ENCODE measurements at regions not wholly inside any gene's neighbourhood (a gene's known extent, or its start where the extent isn't known, plus 50 kb on each side); places are given as distances from the start of the nearest gene placed in this dataset.

DNA sequence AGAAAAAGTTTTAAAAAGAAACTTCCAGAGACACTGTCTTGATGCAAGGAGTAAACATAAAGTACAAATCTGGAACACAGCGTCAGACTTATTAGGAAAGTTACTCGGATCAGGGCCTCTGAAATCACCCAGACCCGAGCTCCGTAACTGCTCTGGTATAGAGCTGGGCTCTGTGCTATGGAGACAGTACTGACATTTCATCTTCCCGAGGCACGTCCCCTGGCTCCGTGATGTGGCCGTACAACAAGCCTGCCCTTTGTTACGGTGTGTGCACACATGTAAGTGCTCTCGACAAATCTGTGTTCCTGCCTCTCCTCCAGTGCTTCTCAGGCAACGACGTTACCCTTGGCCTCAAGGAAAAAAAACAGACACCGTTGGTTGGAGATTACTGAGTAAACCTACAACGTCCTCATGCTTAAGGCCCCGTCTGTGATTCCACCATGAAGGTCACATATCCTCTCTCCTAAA, 107.0 kb upstream of the IRF2BP2 start:
- Histone ChIP-seq H3K9me3 (no peaks in the 10 kb centered on the region), H3K4me3 (no peak overlapping the region), H3K27me3 (ENCODE audit: low read depth) (no peaks in the 10 kb centered on the region), H3K4me1 (peaks cover 64% of the 10 kb centered on the region), H3K36me3 (no peaks in the 10 kb centered on the region), H3K27ac (peak overlapping the region; percentile 66)
- intact Hi-C loops (cut with DNase I), result no loop called here
- ATAC-seq (peak; percentile 67 to 75), DNase-seq (no peak)
- TF ChIP-seq, protein P1, sequence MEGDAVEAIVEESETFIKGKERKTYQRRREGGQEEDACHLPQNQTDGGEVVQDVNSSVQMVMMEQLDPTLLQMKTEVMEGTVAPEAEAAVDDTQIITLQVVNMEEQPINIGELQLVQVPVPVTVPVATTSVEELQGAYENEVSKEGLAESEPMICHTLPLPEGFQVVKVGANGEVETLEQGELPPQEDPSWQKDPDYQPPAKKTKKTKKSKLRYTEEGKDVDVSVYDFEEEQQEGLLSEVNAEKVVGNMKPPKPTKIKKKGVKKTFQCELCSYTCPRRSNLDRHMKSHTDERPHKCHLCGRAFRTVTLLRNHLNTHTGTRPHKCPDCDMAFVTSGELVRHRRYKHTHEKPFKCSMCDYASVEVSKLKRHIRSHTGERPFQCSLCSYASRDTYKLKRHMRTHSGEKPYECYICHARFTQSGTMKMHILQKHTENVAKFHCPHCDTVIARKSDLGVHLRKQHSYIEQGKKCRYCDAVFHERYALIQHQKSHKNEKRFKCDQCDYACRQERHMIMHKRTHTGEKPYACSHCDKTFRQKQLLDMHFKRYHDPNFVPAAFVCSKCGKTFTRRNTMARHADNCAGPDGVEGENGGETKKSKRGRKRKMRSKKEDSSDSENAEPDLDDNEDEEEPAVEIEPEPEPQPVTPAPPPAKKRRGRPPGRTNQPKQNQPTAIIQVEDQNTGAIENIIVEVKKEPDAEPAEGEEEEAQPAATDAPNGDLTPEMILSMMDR (IDR thresholded peaks at IDR 0.05), result no peak

DNA sequence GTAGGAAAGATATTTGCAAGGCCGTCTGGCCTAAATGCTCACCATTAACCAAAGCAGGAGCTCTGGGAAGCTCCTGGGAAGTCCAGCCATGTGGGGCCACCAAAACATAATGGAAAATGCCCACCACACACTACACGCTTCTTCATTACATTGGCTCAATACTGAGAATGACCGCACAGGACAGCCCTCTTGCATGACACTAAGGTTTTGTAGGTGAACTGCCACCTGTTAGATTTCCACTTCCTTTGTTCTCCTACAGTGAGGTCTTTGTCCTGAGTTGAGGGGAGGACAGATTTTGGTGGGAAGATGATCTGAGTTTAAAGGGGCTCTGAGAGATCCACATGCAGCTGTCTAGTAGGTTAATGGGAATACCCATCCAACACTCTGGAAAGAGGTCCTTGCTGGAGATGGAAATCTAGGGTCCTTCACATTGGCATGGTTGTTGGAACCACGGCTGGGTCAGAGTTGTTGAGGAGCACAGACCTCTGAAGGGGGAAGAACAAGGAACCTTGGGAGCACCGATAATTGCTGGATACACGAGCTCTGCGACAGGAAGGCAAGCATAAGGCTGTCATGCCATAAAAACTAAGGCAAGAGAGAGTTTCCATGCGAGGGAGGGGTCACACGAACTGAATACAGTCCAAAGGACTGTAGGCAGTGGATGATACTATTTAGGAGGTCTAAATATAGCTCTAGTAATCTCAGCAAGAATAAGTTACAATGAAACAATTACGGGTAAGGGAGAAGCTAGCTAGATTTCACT, 105.5 kb upstream of the IRF2BP2 start:
- Histone ChIP-seq H3K36me3 (no peaks in the 10 kb centered on the region), H3K27me3 (ENCODE audit: low read depth) (no peaks in the 10 kb centered on the region), H3K9me3 (no peaks in the 10 kb centered on the region), H3K4me1 (peaks cover 49% of the 10 kb centered on the region), H3K27ac (no peak overlapping the region), H3K4me3 (no peak overlapping the region)
- TF ChIP-seq, protein P1 (IDR thresholded peaks at IDR 0.05), result no peak
- intact Hi-C loops (cut with DNase I), result no loop called here
- no peak for DNase-seq
- ATAC-seq, result no peak

DNA sequence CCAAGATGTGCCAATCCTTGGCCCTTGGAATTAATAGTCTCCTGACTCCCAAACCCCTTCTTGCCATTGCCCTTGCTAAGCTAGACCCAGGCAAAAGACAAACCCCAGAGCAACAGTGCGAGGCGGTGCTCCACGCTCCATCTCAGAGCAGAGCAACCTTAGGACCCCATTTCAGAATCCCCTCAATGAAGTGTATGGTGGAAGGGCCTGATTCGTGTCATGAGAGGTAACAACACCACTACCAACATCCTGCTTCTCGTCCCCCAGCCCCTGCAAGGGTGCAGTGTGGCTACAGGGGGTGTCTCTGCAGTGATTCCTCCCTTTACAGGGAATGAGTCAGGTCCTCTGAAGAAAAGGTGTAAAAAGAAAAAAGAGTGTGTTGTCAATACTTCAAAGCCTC, 103.9 kb upstream of the IRF2BP2 start:
- Histone ChIP-seq H3K36me3 (no peaks in the 10 kb centered on the region), H3K27ac (no peak overlapping the region), H3K27me3 (ENCODE audit: low read depth) (no peaks in the 10 kb centered on the region), H3K9me3 (no peaks in the 10 kb centered on the region), H3K4me1 (peaks cover 45% of the 10 kb centered on the region), H3K4me3 (no peak overlapping the region)
- intact Hi-C loops (cut with DNase I), result no loop called here
- TF ChIP-seq, protein P1 (IDR thresholded peaks at IDR 0.05), result no peak
- ATAC-seq (no peak), DNase-seq (no peak)

DNA sequence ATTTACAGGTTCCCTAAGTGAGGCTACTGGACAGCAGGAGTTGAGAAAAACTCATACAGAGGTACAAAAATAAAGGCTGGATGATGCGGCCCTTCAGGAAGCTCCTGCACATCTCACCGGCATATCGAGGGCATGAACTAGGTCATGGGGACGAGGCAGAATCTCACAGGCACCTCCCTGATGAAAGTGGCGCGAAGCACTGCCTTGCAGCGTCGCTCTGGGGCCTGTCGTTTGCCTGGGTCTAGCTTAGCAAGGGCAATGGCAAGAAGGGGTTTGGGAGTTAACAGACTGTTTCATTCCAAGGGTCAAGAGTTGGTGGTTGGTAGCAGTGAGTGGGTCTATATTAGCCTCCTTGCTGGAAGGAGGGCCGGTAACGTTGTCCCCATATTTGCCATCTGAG, 103.5 kb upstream of the IRF2BP2 start:
- DNase-seq, result no peak
- H3K27ac ChIP-seq, result no peak overlapping the region

DNA sequence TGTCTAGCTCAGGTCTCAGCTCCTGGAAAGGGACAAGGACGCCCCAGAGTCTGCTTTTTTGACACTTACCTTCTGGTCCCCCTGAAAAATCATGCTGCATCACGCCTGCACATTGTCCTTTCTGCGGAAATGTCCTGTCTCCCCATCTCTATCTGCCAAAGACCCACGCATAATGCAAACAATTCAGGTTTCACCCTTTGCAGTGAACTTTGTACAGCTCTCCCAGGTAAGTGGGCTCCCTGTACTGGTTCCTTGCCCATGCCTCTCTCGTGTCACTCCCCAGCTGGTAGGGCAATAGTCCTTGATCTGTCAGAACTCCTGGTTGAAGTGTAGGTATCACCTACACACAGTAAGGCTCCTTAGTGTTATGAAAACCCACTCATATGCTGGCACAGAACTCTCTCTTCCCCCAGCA, 102.9 kb upstream of the IRF2BP2 start:
- ATAC-seq (no peak), DNase-seq (no peak)
- H3K27ac ChIP-seq, result no peak overlapping the region
- TF ChIP-seq, protein P1 (IDR thresholded peaks at IDR 0.05), result no peak
- H3K9me3 ChIP-seq, result no peaks in the 10 kb centered on the region
- peaks cover 40% of the 10 kb centered on the region for H3K4me1 ChIP-seq
- no peaks in the 10 kb centered on the region for H3K27me3 ChIP-seq (ENCODE audit: low read depth)
- no peak overlapping the region for H3K4me3 ChIP-seq
- intact Hi-C loops (cut with DNase I), result no loop called here
- no peaks in the 10 kb centered on the region for H3K36me3 ChIP-seq

More for the DNA sequence above, 103.5 kb upstream of the IRF2BP2 start:
- Histone ChIP-seq H3K9me3 (no peaks in the 10 kb centered on the region), H3K36me3 (no peaks in the 10 kb centered on the region), H3K4me3 (no peak overlapping the region), H3K27me3 (ENCODE audit: low read depth) (no peaks in the 10 kb centered on the region), H3K4me1 (peaks cover 41% of the 10 kb centered on the region)
- no peak for ATAC-seq
- TF ChIP-seq, protein P1 (IDR thresholded peaks at IDR 0.05), result no peak
- intact Hi-C loops (cut with DNase I), result no loop called here
